GM11168 (cell line): ENCODE measurements at regions not wholly inside any gene's neighbourhood (a gene's known extent, or its start where the extent isn't known, plus 50 kb on each side); places are given as distances from the start of the nearest gene placed in this dataset.

Source experiments
- in situ Hi-C: fragments of 300-500 bp; cut with MboI; formaldehyde crosslinking; loops from one replicate; pipeline ENCODE4 v1.12.0; 2022; ENCODE audit warnings: low sequenced_read_pairs; ENCODE audit not compliant: unreplicated experiment

DNA sequence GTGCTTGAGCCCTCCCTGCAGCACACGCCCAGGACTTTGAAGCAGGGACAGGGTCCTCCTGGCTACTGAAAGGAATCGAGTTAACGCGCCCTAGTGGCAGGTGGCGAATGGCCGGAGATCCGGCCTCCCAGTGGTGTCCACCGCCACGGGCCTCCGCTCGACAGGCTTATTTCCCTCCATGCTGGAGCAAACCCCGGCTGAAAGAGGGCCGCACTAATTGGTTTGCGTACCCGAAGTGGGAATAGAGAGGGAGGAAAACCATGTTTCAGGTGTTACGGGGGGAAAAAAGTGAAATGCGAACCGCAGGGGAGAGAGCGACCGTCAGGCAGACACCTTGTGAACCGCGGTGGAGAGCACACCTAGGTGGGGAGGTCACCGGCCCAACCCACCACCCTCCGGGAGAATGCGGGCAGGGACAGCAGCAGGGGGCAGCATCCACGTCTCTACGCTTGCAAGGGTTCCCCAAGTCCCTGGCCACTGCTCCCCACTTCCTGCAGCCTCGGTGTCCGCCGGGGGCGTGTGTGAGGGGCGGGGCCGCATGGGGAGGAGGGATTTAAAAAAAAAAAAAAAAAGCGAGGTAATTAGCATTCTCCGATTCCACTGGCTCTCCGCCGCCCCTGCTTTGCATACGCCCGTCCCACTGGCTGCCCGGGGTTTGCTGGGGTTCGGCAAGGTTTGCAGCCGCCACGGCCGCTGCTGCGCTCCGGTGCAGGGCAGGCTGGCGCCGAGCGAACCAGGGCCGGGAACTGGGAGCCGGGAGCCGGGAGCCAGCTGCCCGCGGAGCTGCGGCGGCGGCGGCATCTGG is 224.6 kb upstream of the CRY1 start:
- in situ Hi-C loops: no loop called here

- in situ Hi-C loops: no loop called here
Measured at GRCh38 chr12:107318556-107318805, 225.1 kb upstream of the CRY1 start.

DNA sequence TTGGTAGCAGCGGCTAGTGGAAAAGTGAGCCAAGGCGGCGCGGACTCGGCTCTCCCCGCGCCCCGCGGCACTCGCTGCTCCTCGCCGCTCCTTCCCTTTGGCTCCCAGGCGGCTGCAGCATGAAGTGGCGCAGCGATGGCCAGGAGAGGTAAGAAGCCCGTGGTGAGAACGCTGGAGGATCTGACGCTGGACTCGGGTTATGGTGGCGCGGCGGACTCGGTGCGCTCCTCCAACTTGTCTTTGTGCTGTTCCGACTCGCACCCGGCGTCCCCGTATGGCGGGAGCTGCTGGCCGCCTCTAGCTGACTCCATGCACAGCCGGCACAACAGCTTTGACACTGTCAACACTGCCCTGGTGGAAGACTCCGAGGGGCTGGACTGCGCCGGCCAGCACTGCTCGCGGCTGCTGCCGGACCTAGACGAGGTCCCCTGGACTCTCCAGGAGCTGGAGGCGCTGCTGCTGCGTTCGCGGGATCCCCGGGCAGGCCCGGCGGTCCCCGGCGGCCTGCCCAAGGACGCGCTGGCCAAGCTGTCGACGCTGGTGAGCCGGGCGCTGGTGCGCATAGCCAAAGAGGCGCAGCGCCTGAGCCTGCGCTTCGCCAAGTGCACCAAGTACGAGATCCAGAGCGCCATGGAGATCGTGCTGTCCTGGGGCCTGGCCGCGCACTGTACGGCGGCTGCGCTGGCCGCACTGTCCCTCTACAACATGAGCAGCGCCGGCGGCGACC is 225.6 kb upstream of the CRY1 start:
- in situ Hi-C loops: no loop called here

- in situ Hi-C loops: no loop called here
Measured at GRCh38 chr12:107319533-107320032, 226.2 kb upstream of the CRY1 start.

DNA sequence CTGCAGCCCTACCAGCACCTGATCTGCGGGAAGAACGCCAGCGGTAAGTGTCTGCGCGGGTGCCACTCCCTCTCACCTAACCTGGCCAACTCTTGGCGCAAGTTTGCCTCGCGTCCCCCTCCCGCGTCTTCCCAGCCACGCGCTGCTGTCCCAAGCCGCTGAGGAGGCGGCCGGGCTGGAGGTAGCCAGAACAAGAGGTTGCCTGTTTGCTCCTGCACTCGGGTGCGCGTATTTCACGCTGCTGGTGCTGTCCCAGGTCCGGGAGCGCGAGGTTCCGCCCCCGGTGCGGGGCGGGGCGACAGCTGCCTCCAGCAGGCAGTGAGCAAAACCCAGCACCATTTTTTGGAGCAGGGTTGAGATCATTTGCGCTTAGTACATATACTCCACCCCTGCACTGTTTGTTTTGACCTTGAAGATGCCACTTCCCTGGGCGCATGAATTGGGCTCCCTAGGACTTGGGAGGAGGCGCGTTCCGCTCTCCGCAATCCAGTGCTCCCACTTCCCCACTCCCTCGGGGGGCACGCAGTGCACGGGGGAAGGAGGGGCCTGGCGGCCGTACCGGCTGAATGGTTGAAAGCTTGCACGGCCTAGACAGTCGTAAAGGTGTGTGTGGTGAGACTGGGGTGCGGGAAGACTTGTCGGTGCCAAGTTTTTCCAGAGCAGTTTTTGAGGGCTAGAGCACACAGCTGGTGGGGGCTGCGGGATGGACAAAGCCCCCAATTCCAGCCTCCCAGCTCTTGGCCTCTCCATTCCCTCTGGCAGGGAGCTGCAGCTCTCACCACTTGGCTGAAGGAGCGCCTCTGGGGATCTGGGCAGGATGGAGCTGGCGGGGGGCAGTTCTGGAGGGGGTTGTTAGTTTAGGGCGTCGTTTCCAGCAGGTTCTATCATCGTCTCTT is 226.9 kb upstream of the CRY1 start:
- in situ Hi-C loops: no loop called here

DNA sequence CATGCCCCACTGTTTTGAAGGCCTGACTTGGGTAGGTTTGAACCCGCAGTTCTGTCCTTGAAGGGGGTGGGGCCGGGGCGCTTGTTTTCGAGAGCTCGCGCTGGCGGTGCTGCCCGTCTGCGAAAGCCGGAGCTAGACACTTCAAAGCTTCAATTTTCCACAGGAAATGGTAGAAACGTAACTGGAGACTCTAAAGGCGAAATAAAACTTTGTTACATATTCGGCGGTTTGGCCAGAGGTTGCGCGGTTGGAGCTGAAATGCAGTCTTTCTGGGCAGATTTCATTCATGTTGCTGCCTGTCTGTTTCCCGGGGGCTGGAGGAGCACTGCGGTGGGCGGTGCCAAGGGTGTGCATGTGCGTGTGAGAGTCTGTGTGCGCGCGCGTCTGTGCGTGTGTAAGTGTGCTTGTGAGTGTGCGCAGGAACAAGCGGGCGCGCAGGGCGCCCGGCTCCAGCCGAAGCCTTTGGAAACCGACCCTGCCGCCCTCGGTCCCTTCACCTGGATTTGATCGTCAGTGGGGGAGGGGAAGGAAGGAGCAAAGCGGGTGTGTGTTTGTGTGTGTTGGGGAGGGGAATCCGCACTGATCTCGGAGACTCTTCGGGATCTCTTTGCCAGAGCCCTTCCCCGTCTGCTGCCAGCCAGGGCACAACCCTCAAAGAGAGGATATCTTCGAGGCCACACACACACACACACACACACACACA is 227.7 kb upstream of the CRY1 start:
- in situ Hi-C loops: no loop called here

- in situ Hi-C loops: no loop called here
Measured at GRCh38 chr12:107322063-107322462, 228.7 kb upstream of the CRY1 start.

- in situ Hi-C loops: no loop called here
Measured at GRCh38 chr12:107325075-107325608, 231.8 kb upstream of the CRY1 start.

GRCh38 chr12:107326237-107326636 is 232.9 kb upstream of the CRY1 start:
- in situ Hi-C loops: no loop called here

DNA sequence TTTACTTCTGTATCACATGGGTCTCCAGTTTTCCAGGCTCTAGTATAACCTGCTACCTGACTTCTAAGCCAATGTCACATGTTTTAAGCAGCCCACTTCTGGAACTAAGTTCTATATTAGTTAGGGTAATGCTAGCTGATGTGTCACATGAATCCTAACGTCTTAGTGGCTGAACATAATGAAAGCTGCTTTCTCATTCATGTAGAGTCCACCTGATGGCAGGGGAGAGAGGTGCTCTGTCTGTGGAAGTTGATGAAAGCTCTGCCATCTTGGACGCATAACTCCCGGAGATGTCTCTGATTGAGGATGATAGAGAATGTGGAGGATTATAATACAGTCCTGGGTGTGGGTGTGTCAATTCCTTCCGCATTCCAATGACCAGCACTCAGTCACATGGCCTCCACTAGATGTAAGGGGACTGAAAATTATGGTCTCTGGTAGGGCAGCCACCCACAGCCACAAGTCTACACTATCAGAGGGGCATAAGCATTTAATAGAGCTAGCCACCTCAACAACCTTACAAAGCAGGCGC is 234.4 kb upstream of the CRY1 start:
- in situ Hi-C loops: no loop called here

- in situ Hi-C loops: no loop called here
Measured at GRCh38 chr12:107328442-107329133, 235.2 kb upstream of the CRY1 start.

DNA sequence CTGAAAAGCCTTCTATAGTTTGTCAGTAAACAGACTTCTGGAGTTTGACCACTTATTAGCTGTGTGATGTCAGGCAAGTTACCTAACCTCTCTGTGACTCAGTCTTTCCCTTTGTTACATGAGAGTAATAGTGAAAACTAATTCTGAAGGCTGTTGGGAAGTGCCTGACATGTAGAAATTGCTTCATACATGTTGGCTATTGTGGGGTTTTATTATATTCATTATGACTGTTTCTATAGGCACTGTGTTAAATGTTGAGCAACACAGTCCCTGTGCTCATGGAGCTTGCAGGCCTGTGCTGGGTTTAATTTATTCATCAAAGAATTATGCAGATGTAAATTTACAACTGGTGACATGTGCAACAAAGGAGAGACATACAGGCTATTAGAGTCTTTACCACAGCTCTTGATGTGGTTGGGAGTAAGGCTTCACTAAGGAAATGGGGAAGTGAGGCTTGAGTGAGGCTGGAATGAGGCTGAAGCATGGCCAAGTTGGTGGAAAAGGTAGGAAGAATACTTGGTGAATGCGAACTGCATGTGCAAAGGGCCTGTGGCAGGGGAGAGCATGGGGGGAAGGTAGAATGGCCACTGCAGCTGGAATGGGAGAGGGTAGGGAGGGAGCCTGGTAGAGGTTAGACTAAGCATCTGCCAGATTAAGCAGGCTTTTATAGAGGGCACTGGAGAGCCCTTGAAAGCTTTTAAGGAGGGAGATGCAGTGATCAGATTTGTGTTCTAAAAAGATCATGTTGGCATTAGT is 236.4 kb upstream of the CRY1 start:
- in situ Hi-C loops: no loop called here

DNA sequence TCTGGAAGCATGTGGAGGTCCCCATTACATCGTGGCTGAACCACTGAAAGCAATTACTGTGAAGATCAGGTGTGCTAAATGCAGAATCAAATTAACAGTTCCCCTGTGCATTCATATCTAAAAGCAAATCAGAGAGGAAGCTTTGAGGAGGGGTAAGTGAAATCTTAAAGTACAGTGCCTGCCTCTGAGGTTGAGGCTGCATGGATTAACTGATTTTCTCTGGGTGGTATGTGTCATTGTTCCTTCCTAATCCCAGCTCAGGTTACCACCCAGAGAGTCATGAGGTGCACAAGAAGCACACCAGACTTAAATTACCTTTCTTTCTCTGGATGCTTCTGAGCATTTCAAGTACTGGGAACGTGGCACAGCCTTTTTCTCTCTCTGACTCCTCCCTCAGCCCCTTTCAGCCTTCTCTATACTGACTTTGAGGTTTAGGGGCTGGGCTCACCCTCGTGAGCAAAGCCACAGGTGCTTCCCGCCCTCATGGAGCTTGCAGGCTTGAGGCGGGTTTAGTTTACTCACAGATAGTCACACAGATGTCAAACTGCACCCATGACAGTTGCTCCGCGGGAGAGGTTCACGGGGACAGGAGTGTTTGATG is 237.6 kb upstream of the CRY1 start:
- in situ Hi-C loops: no loop called here

- in situ Hi-C loops: no loop called here
Measured at GRCh38 chr12:107331471-107331870, 238.1 kb upstream of the CRY1 start.

GRCh38 chr12:107331912-107332311 is 238.6 kb upstream of the CRY1 start:
- in situ Hi-C loops: no loop called here

DNA sequence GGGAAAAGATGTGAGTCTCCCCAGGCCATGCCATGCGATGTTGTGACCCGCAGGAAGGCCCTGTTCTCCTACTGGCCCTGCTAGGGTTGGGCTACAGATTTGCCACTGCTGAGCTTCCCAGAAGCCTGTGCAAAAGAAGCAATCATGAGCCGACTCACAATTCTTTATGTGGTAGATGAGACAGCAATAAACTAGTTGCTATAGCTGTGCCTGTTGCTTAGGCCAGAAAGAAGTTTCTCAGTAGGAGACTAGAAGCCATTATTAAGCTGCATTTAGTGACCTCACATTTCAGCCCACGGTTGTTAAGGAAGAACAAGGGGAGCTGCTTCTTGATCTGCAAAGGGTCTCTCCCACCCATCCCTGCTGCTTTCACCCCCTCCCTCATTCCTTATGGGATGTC is 239.4 kb upstream of the CRY1 start:
- in situ Hi-C loops: no loop called here

DNA sequence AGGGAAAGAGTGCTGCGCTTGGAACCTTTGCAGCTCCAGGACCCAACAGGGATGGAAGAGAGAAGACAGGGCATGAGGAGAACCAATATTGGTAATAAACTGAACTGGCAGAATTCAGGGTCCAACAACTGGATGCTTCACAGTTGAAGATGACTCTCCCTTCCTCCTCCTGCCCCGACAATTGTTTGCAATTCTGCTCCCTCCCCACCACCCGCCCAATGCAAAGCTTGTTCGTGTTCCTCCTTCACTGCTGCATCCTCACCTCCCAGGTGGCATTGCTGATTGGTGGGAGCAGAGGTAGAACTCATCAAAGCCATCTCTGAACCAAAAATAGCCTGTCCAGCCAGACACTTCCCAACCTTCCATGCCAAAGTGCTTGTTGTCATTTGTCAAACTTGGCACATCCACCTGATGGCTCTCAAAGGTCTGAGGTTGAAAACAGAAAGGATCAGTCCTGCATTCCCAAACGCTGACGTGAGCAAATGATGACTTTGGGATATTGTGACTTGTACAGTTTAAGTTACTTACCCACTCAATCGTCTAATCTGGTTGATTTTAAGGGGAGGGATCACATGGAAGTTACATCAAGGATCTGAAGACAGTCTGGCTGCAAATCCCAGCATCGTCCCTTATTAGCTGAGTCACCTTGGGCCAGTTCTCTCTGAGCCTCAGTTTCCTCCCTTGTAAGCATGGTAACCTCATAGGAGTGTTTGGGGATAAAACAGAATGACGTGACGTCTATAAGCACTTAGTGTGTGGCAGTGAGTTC is 242.6 kb upstream of the CRY1 start:
- in situ Hi-C loops: no loop called here
